Body of pancreas (tissue), 4 donors: ENCODE measurements at regions not wholly inside any gene's neighbourhood (a gene's known extent, or its start where the extent isn't known, plus 50 kb on each side); places are given as distances from the start of the nearest gene placed in this dataset.

Experiments
- ATAC-seq: fragments of 150-250 bp; one replicate; pipeline ENCODE4 v1.9.1; 2016
- DNase-seq, 4 donors: peaks; one replicate each; pipeline ENCODE4 v3.0.0-alpha.2; 2019
- H3K27ac ChIP-seq, 4 donors: fragments of 200-600 bp; sonication (generic); 1 replicate in 3 of 4; 2 replicates in 1 of 4; pipeline versions ENCODE4 v1.5.1 to v1.6.1; 2016 to 2019; ENCODE audit warnings: mild to moderate bottlenecking in 1 of 4, mixed read lengths in 1 of 4, moderate library complexity in 1 of 4
- H3K27me3 ChIP-seq, 2 donors: fragments of 200-600 bp; sonication (generic); one replicate each; pipeline ENCODE4 v1.6.0; 2016; ENCODE audit warnings: mild to moderate bottlenecking in 1 of 2
- H3K36me3 ChIP-seq, 2 donors: fragments of 200-600 bp; sonication (generic); replicated peaks in 1 of 2; 2 replicates each; pipeline ENCODE4 v1.5.1; 2016; ENCODE audit warnings: low read depth in 2 of 2; ENCODE audit not compliant: insufficient read depth in 1 of 2
- H3K4me1 ChIP-seq: fragments of 200-600 bp; sonication (generic); one replicate; pipeline ENCODE4 v1.6.0; 2016
- H3K4me3 ChIP-seq, 2 donors: fragments of 200-600 bp; sonication (generic); 1 replicate in 1 of 2; 2 replicates in 1 of 2; pipeline ENCODE4 v1.5.1; 2016 to 2019
- H3K9me3 ChIP-seq, 3 donors: fragments of 200-600 bp; sonication (generic); 1 replicate in 2 of 3; 2 replicates in 1 of 3; pipeline ENCODE4 v1.5.1; 2016
- CTCF ChIP-seq, 7 experiments: fragments of 450-650 bp in 4 of 7; fragments of 200-600 bp in 3 of 7; sonication (generic) in 3 of 7; IDR thresholded peaks; one replicate each; pipeline ENCODE4 v1.5.1; 2016 to 2019; ENCODE audit warnings: antibody characterized with exemption in 7 of 7
- POLR2A ChIP-seq, 3 donors: fragments of 450-650 bp; IDR thresholded peaks; one replicate each; pipeline ENCODE4 v1.6.1; 2016; ENCODE audit warnings: antibody characterized with exemption in 3 of 3, mild to moderate bottlenecking in 2 of 3
- WGBS, 2 donors: methylation state at CpG; one replicate each; pipeline ENCODE4 v1.1.5; 2017; 5-methylcytosine and 5-hydroxymethylcytosine counted together
- intact Hi-C: fragments of 100-400 bp; cut with DNase I; formaldehyde crosslinking; loops from one replicate; pipeline ENCODE4 v1.15.1; 2023

- no peak for ATAC-seq
- intact Hi-C loops: no loop called here
- Histone ChIP-seq H3K36me3 (no peaks in the 10 kb centered on the region), H3K27me3 (no peaks in the 10 kb centered on the region), H3K4me1 (peaks cover 61% of the 10 kb centered on the region), H3K27ac (no peak overlapping the region), H3K9me3 (no peaks in the 10 kb centered on the region), H3K4me3 (no peak overlapping the region)
- DNase-seq: peak in 3 of 4 donors; percentile 4 to 10 (median 10)
- WGBS, 2 donors: 86 to 88% methylated on average over 12 to 28 of the region's 28 CpGs
- no peak for TF ChIP-seq POLR2A (IDR thresholded peaks at IDR 0.05)
- no peak for TF ChIP-seq CTCF (IDR thresholded peaks at IDR 0.05)
These were observed 133.4 kb downstream of the OLFM1 start for GRCh38 chr9:135220601-135221575.

GRCh38 chr9:135221576-135221950 lies 134.1 kb downstream of the OLFM1 start:
- no peaks in the 10 kb centered on the region for H3K27me3 ChIP-seq
- no peak for ATAC-seq
- WGBS, 2 donors: 72 to 84% methylated on average over 6 to 9 of the region's 9 CpGs

GRCh38 chr9:135221951-135222631 lies 134.6 kb downstream of the OLFM1 start:
- DNase-seq (peak; percentile 27 to 48 (median 36)), ATAC-seq (peak; percentile 59)
- Histone ChIP-seq H3K4me3 (no peak overlapping the region), H3K4me1 (peaks cover 49% of the 10 kb centered on the region), H3K36me3 (no peaks in the 10 kb centered on the region), H3K9me3 (no peaks in the 10 kb centered on the region), H3K27me3 (no peaks in the 10 kb centered on the region), H3K27ac (no peak overlapping the region)
- WGBS, 2 donors: 69 to 72% methylated on average over 7 to 15 of the region's 16 CpGs
- TF ChIP-seq POLR2A (IDR thresholded peaks at IDR 0.05) (no peak), CTCF (IDR thresholded peaks at IDR 0.05) (peak in 3 of 7 experiments; percentile 4 to 25 (median 25))
- intact Hi-C loops: no loop called here

More at GRCh38 chr9:135221576-135221950, 134.1 kb downstream of the OLFM1 start:
- TF ChIP-seq CTCF (IDR thresholded peaks at IDR 0.05) (no peak), POLR2A (IDR thresholded peaks at IDR 0.05) (no peak)
- Histone ChIP-seq H3K4me1 (peaks cover 54% of the 10 kb centered on the region), H3K4me3 (no peak overlapping the region), H3K36me3 (no peaks in the 10 kb centered on the region), H3K9me3 (no peaks in the 10 kb centered on the region), H3K27ac (no peak overlapping the region)
- intact Hi-C loops: no loop called here
- peak in 1 of 4 donors; percentile 9 for DNase-seq

GRCh38 chr9:135222881-135223760 lies 135.7 kb downstream of the OLFM1 start:
- H3K36me3 ChIP-seq: no peaks in the 10 kb centered on the region
- H3K9me3 ChIP-seq: no peaks in the 10 kb centered on the region
- intact Hi-C loops: no loop called here
- ATAC-seq (no peak), DNase-seq (peak in 2 of 4 donors; percentile 3 to 7)
- no peaks in the 10 kb centered on the region for H3K27me3 ChIP-seq
- peaks cover 45% of the 10 kb centered on the region for H3K4me1 ChIP-seq
- 87 to 88% methylated on average over 29 to 30 of the region's 30 CpGs for WGBS, 2 donors
- TF ChIP-seq CTCF (IDR thresholded peaks at IDR 0.05) (no peak), POLR2A (IDR thresholded peaks at IDR 0.05) (no peak)
- H3K27ac ChIP-seq: no peak overlapping the region
- H3K4me3 ChIP-seq: no peak overlapping the region
